H9 (cell line): ENCODE measurements at regions not wholly inside any gene's neighbourhood (a gene's known extent, or its start where the extent isn't known, plus 50 kb on each side); places are given as distances from the start of the nearest gene placed in this dataset.

Source experiments
- DNase-seq: peaks from one replicate; pipeline ENCODE4 v3.0.0-alpha.2; 2017
- H2AFZ ChIP-seq: one replicate; pipeline ENCODE4 v1.6.1; 2013; ENCODE audit warnings: mild to moderate bottlenecking, low read length, control low read depth, moderate library complexity
- H2AK5ac ChIP-seq: 2 replicates; pipeline ENCODE4 v1.6.1; 2013; ENCODE audit warnings: low read length, control low read depth, mixed read lengths; ENCODE audit not compliant: insufficient read length
- H2BK120ac ChIP-seq: one replicate; pipeline ENCODE4 v1.6.1; 2013; ENCODE audit warnings: low read depth, mild to moderate bottlenecking, low read length, control low read depth, inconsistent platforms; ENCODE audit not compliant: poor library complexity, severe bottlenecking
- H2BK12ac ChIP-seq: 2 replicates; pipeline ENCODE4 v1.6.1; 2013; ENCODE audit warnings: low read length, control low read depth, mixed read lengths, low read depth; ENCODE audit not compliant: insufficient read length
- H2BK15ac ChIP-seq: 2 replicates; pipeline ENCODE4 v1.6.1; 2013; ENCODE audit warnings: low read depth, low read length, control low read depth
- H2BK20ac ChIP-seq: one replicate; pipeline ENCODE4 v1.6.1; 2013; ENCODE audit warnings: low read depth, mild to moderate bottlenecking, low read length, control low read depth, inconsistent platforms; ENCODE audit not compliant: poor library complexity, severe bottlenecking
- H2BK5ac ChIP-seq: 2 replicates; pipeline ENCODE4 v1.6.1; 2013; ENCODE audit warnings: low read length, control low read depth, mixed read lengths; ENCODE audit not compliant: insufficient read length
- H3K14ac ChIP-seq: 2 replicates; pipeline ENCODE4 v1.6.1; 2013; ENCODE audit warnings: low read length, control low read depth; ENCODE audit not compliant: insufficient read depth
- H3K18ac ChIP-seq: 2 replicates; pipeline ENCODE4 v1.6.1; 2013; ENCODE audit warnings: low read depth, mild to moderate bottlenecking, mixed read lengths, low read length, control low read depth; ENCODE audit not compliant: insufficient read length
- H3K23ac ChIP-seq: 2 replicates; pipeline ENCODE4 v1.6.1; 2013; ENCODE audit warnings: low read length, control low read depth, mixed read lengths, low read depth; ENCODE audit not compliant: insufficient read length
- H3K23me2 ChIP-seq: 2 replicates; pipeline ENCODE4 v1.6.1; 2013; ENCODE audit warnings: low read depth, mild to moderate bottlenecking, mixed read lengths, low read length, control low read depth; ENCODE audit not compliant: insufficient read length, poor library complexity, severe bottlenecking
- H3K27ac ChIP-seq: 2 replicates; pipeline ENCODE4 v1.5.1; 2013; ENCODE audit warnings: low read length, control low read depth, mixed read lengths, low read depth; ENCODE audit not compliant: insufficient read length
- H3K27me3 ChIP-seq: 2 replicates; pipeline ENCODE4 v1.6.1; 2013; ENCODE audit warnings: low read length, control low read depth, inconsistent platforms; ENCODE audit not compliant: insufficient read depth
- H3K4ac ChIP-seq: 2 replicates; pipeline ENCODE4 v1.6.1; 2013; ENCODE audit warnings: low read depth, mild to moderate bottlenecking, control low read depth, inconsistent platforms, low read length, moderate library complexity
- H3K4me1 ChIP-seq: 2 replicates; pipeline ENCODE4 v1.6.1; 2013; ENCODE audit warnings: low read length, control low read depth, inconsistent platforms; ENCODE audit not compliant: insufficient read depth
- H3K4me2 ChIP-seq: 2 replicates; pipeline ENCODE4 v1.6.1; 2013; ENCODE audit warnings: low read length, control low read depth, mixed read lengths; ENCODE audit not compliant: insufficient read length, insufficient read depth
- H3K56ac ChIP-seq: 2 replicates; pipeline ENCODE4 v1.6.1; 2013; ENCODE audit warnings: low read depth, mild to moderate bottlenecking, mixed read lengths, low read length, control low read depth; ENCODE audit not compliant: insufficient read length
- H3K79me1 ChIP-seq: 2 replicates; pipeline ENCODE4 v1.6.1; 2013; ENCODE audit warnings: low read depth, mild to moderate bottlenecking, moderate library complexity, low read length, control low read depth, inconsistent platforms; ENCODE audit not compliant: insufficient read depth, poor library complexity, severe bottlenecking
- H3K79me2 ChIP-seq: 2 replicates; pipeline ENCODE4 v1.6.1; 2013; ENCODE audit warnings: low read length, control low read depth, inconsistent platforms; ENCODE audit not compliant: insufficient read depth
- H3K9ac ChIP-seq: 2 replicates; pipeline ENCODE4 v1.6.1; 2013; ENCODE audit warnings: low read length, control low read depth, mixed read lengths; ENCODE audit not compliant: insufficient read length; ENCODE audit errors: extremely low read depth
- H3K9me3 ChIP-seq: one replicate; pipeline ENCODE4 v1.6.1; 2013; ENCODE audit warnings: low read depth, low read length, inconsistent platforms; ENCODE audit not compliant: control insufficient read depth
- H3T11ph ChIP-seq: one replicate; pipeline ENCODE4 v1.6.1; 2013; ENCODE audit warnings: mild to moderate bottlenecking, low read length, control low read depth, inconsistent platforms
- H4K20me1 ChIP-seq: one replicate; pipeline ENCODE4 v1.6.1; 2013; ENCODE audit not compliant: control insufficient read depth, insufficient read length, insufficient read depth
- H4K5ac ChIP-seq: 2 replicates; pipeline ENCODE4 v1.6.1; 2013; ENCODE audit warnings: low read depth, mild to moderate bottlenecking, mixed read lengths, low read length, control low read depth; ENCODE audit not compliant: insufficient read length
- H4K8ac ChIP-seq: replicated peaks from 2 replicates; pipeline ENCODE4 v1.6.1; 2013; ENCODE audit warnings: low read length, control low read depth, mixed read lengths, low read depth; ENCODE audit not compliant: insufficient read length
- H4K91ac ChIP-seq: 2 replicates; pipeline ENCODE4 v1.6.1; 2013; ENCODE audit warnings: low read depth, mild to moderate bottlenecking, moderate library complexity, mixed read lengths, low read length, control low read depth; ENCODE audit not compliant: insufficient read length
- H3K27ac Mint-ChIP-seq, 3 experiments: 2 replicates in 2 of 3; 3 replicates in 1 of 3; pipeline ENCODE4 v1.8.0; 2020 to 2021; ENCODE audit warnings: mixed read lengths in 3 of 3, mild to moderate bottlenecking in 1 of 3, moderate library complexity in 1 of 3
- H3K27me3 Mint-ChIP-seq: 2 replicates; pipeline ENCODE4 v1.8.0; 2021; ENCODE audit warnings: low read depth, mild to moderate bottlenecking, moderate library complexity, mixed read lengths
- H3K36me3 Mint-ChIP-seq, 3 experiments: 2 replicates in 2 of 3; 3 replicates in 1 of 3; pipeline ENCODE4 v1.8.0; 2020 to 2021; ENCODE audit warnings: low read depth in 3 of 3, mixed read lengths in 3 of 3; ENCODE audit not compliant: insufficient read depth in 1 of 3
- H3K4me1 Mint-ChIP-seq, 2 experiments: 2 replicates each; pipeline ENCODE4 v1.8.0; 2020; ENCODE audit warnings: mixed read lengths in 2 of 2
- H3K4me3 Mint-ChIP-seq, 2 experiments: 2 replicates in 1 of 2; 3 replicates in 1 of 2; pipeline ENCODE4 v1.8.0; 2020 to 2021; ENCODE audit warnings: mild to moderate bottlenecking in 2 of 2, mixed read lengths in 2 of 2, moderate library complexity in 1 of 2
- H3K9me3 Mint-ChIP-seq, 2 experiments: 2 replicates in 1 of 2; 3 replicates in 1 of 2; pipeline ENCODE4 v1.8.0; 2020; ENCODE audit warnings: mild to moderate bottlenecking in 2 of 2, mixed read lengths in 2 of 2, moderate library complexity in 1 of 2
- WGBS: extraction: QIAGEN DNeasy Blood & Tissue Kit; methylation state at CpG from one replicate; pipeline ENCODE4 v1.1.7; 2013; ENCODE audit warnings: missing lambda C conversion rate, low lambda C conversion rate, mixed read lengths; ENCODE audit not compliant: insufficient read length; ENCODE audit errors: extremely low coverage; 5-methylcytosine and 5-hydroxymethylcytosine counted together
- TF ChIP-seq, protein P1 (sequence below): fragments of 200-600 bp; sonication (generic); conservative IDR thresholded peaks from 3 replicates; pipeline ENCODE4 v1.8.0; 2021; ENCODE audit warnings: antibody characterized with exemption, mild to moderate bottlenecking

DNA sequence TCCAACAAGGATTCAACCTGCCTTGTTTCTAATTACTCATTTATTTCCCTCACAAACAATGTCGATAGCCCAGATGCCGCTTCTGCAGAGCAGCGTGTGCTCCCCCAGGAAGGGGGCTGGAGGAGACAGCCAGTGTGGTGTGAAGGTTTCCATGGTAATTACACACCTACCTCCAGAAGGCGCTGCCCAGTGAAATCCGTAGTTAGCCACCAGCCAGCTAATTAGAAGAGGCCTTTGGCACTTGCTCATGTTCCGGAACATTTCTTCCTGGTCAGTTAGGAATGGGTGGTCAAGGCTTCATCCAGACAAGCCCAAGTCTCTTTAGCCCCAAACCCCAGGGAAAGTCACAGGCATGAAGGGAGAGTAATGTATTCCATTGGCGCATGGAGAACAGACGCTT is 342.5 kb upstream of the C16orf82 start:
- H3K4ac ChIP-seq: no peak overlapping the region
- no peaks in the 10 kb centered on the region for H3K9me3 ChIP-seq
- H3K79me2 ChIP-seq: no peaks in the 10 kb centered on the region
- H3K79me1 ChIP-seq: no peaks in the 10 kb centered on the region
- no peaks in the 10 kb centered on the region for H4K20me1 ChIP-seq
- no peaks in the 10 kb centered on the region for H3K27me3 ChIP-seq
- H2AFZ ChIP-seq: no peak overlapping the region
- Mint-ChIP-seq H3K4me1 (peaks cover 3 to 5% of the 10 kb centered on the region in 2 experiments; a peak in 1 of 4 replicates), H3K9me3 (peaks cover 0 to 2% of the 10 kb centered on the region in 2 experiments; a peak in 1 of 5 replicates), H3K27ac (no peak overlapping the region), H3K36me3 (no peaks in the 10 kb centered on the region; a peak in 1 of 7 replicates), H3K27me3 (peaks cover 4% of the 10 kb centered on the region), H3K4me3 (no peak overlapping the region)
- no peaks in the 10 kb centered on the region for H3K23me2 ChIP-seq
- no peak overlapping the region for H3K14ac ChIP-seq
- no peak overlapping the region for H2BK120ac ChIP-seq
- DNase-seq: no peak
- no peak overlapping the region for H3K18ac ChIP-seq
- no peak overlapping the region for H3K4me2 ChIP-seq
- no peak overlapping the region for H3T11ph ChIP-seq
- H3K9ac ChIP-seq: no peak overlapping the region
- no peak overlapping the region for H2BK5ac ChIP-seq
- TF ChIP-seq, protein P1, sequence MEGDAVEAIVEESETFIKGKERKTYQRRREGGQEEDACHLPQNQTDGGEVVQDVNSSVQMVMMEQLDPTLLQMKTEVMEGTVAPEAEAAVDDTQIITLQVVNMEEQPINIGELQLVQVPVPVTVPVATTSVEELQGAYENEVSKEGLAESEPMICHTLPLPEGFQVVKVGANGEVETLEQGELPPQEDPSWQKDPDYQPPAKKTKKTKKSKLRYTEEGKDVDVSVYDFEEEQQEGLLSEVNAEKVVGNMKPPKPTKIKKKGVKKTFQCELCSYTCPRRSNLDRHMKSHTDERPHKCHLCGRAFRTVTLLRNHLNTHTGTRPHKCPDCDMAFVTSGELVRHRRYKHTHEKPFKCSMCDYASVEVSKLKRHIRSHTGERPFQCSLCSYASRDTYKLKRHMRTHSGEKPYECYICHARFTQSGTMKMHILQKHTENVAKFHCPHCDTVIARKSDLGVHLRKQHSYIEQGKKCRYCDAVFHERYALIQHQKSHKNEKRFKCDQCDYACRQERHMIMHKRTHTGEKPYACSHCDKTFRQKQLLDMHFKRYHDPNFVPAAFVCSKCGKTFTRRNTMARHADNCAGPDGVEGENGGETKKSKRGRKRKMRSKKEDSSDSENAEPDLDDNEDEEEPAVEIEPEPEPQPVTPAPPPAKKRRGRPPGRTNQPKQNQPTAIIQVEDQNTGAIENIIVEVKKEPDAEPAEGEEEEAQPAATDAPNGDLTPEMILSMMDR: no peak
- no peak overlapping the region for H4K91ac ChIP-seq
- H2BK12ac ChIP-seq: no peak overlapping the region
- H4K8ac ChIP-seq: no peak overlapping the region
- H3K23ac ChIP-seq: no peak overlapping the region
- no peaks in the 10 kb centered on the region for H3K4me1 ChIP-seq
- H2BK15ac ChIP-seq: no peak overlapping the region
- H3K56ac ChIP-seq: no peak overlapping the region
- no peak overlapping the region for H3K27ac ChIP-seq
- H4K5ac ChIP-seq: no peak overlapping the region
- WGBS: no CpG with 5 or more reads among the region's 8 CpGs
- H2BK20ac ChIP-seq: no peak overlapping the region
- H2AK5ac ChIP-seq: no peak overlapping the region
